Peyer's patch (tissue), 4 donors: ENCODE measurements at regions not wholly inside any gene's neighbourhood (a gene's known extent, or its start where the extent isn't known, plus 50 kb on each side); places are given as distances from the start of the nearest gene placed in this dataset.

Experiments used
- POLR2A ChIP-seq, 2 donors: fragments of 450-650 bp; IDR thresholded peaks; one replicate each; pipeline ENCODE4 v1.5.1; 2017; ENCODE audit warnings: antibody characterized with exemption in 2 of 2, mild to moderate bottlenecking in 2 of 2, moderate library complexity in 2 of 2
- TF ChIP-seq, protein P1 (sequence below), 6 experiments: fragments of 450-650 bp in 4 of 6; fragments of 200-600 bp in 2 of 6; sonication (generic) in 1 of 6; IDR thresholded peaks; one replicate each; pipeline ENCODE4 v1.5.1; 2017 to 2019; ENCODE audit warnings: antibody characterized with exemption in 6 of 6, mild to moderate bottlenecking in 3 of 6, moderate library complexity in 1 of 6

DNA sequence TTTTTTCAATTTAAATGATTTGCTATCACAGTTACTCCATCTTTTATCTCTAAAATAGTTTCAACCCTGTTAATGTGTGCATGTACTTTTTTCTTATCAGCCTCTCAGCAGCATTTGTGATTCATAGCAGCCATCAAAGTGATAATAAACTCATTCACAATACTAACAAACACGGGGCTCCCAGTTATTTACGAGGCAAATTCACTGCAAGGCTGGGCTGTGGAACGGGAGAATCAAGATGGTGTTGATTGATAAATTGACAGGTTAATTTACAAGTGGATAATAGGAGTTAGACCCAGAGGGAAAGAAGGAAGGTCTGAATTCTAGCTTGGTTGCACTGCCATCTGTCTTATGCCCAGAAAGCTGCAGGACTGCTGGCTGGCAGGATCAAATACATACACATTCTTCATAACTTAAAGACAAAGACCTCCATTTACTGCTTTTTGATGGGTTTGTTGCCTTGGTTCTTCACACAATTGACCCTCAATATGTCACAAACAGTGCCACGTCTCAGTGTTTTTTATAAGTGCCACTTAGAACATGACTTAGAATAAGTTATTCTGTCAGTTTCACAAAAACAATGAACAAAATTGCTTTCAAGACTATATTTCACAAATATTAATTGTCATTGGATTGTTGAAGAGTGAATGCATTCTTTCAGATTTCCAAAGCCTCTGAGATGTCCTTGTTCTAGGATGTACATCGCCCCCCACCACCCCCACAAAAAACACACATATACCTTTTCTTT is 562.8 kb downstream of the NR2F2 start:
- TF ChIP-seq, protein P1, sequence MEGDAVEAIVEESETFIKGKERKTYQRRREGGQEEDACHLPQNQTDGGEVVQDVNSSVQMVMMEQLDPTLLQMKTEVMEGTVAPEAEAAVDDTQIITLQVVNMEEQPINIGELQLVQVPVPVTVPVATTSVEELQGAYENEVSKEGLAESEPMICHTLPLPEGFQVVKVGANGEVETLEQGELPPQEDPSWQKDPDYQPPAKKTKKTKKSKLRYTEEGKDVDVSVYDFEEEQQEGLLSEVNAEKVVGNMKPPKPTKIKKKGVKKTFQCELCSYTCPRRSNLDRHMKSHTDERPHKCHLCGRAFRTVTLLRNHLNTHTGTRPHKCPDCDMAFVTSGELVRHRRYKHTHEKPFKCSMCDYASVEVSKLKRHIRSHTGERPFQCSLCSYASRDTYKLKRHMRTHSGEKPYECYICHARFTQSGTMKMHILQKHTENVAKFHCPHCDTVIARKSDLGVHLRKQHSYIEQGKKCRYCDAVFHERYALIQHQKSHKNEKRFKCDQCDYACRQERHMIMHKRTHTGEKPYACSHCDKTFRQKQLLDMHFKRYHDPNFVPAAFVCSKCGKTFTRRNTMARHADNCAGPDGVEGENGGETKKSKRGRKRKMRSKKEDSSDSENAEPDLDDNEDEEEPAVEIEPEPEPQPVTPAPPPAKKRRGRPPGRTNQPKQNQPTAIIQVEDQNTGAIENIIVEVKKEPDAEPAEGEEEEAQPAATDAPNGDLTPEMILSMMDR (IDR thresholded peaks at IDR 0.05) = peak in 4 of 6 experiments; percentile 19 to 50 (median 34)
- TF ChIP-seq POLR2A (IDR thresholded peaks at IDR 0.05) = no peak
